Skin epidermis (tissue), 12 donors: ENCODE measurements at regions not wholly inside any gene's neighbourhood (a gene's known extent, or its start where the extent isn't known, plus 50 kb on each side); places are given as distances from the start of the nearest gene placed in this dataset.

Experiments
- H3K27ac ChIP-seq, 21 experiments: fragments of 200-600 bp; sonication (generic) in 11 of 21; one replicate each; pipeline ENCODE4 v1.5.0; 2020; ENCODE audit warnings: mild to moderate bottlenecking in 3 of 21, inconsistent platforms in 2 of 21, moderate library complexity in 2 of 21
- H3K4me3 ChIP-seq, 7 experiments: fragments of 200-600 bp; sonication (generic) in 2 of 7; one replicate each; pipeline ENCODE4 v1.5.0; 2020; ENCODE audit warnings: inconsistent platforms in 2 of 7, mild to moderate bottlenecking in 2 of 7, moderate library complexity in 1 of 7

GRCh38 chr2:65688141-65688886 lies 255.9 kb upstream of the SPRED2 start:
- no peak overlapping the region for H3K27ac ChIP-seq
- H3K4me3 ChIP-seq = no peak overlapping the region

DNA sequence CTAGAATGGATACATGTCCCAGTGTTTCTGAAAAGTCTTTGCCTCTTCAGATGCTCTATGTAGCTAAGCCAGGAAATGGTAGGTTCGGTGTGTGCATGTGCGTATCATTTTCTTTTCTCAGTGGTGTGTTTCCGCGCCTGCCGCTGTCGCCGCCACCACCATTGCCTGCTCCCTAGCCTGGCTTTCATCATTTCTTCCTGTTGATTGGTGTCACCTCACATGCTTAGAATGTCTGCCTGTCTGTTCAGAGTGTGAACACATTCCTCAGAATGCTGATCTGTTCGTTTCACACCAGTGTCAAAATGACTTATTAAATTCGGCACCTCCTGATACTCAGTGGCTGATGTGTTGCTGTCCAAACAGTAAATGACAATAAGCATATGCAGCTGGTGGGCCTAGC lies 255.2 kb upstream of the SPRED2 start:
- Histone ChIP-seq H3K4me3 (no peak overlapping the region), H3K27ac (no peak overlapping the region)

DNA sequence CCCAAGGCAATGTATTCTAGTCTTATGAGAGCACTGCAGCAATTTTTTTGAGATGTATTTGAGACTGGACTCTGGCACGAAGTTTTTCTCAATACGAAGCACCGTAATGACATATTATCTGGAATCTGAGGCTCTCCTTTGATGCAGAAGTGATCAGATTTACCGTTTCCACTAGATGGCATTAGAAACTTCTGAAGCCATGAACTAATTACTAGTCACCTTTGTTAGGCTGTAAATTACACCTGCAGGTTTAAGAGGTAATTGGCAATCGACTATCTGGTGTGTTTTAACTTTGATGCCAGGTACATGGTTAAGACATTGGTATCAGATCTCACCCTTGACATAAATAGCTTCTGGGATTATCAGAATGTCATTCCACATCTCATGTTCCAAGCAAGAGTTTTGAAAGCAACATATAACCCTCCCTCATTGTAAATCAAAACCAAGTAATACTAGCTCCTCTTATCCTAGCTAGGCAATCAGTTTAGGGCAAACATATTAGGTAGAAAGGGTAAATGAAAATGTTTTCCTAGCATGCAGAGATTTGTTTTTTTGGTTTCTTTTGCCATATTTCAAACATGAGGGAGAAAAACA lies 254.6 kb upstream of the SPRED2 start:
- Histone ChIP-seq H3K4me3 (no peak overlapping the region), H3K27ac (no peak overlapping the region)

GRCh38 chr2:65681503-65681902 lies 249.1 kb upstream of the SPRED2 start:
- Histone ChIP-seq H3K4me3 (no peak overlapping the region), H3K27ac (no peak overlapping the region)

GRCh38 chr2:65678779-65679391 lies 246.5 kb upstream of the SPRED2 start:
- H3K4me3 ChIP-seq = no peak overlapping the region
- no peak overlapping the region for H3K27ac ChIP-seq

- H3K4me3 ChIP-seq = no peak overlapping the region
- H3K27ac ChIP-seq = no peak overlapping the region
Measured at GRCh38 chr2:65675350-65675749, 243.0 kb upstream of the SPRED2 start.

DNA sequence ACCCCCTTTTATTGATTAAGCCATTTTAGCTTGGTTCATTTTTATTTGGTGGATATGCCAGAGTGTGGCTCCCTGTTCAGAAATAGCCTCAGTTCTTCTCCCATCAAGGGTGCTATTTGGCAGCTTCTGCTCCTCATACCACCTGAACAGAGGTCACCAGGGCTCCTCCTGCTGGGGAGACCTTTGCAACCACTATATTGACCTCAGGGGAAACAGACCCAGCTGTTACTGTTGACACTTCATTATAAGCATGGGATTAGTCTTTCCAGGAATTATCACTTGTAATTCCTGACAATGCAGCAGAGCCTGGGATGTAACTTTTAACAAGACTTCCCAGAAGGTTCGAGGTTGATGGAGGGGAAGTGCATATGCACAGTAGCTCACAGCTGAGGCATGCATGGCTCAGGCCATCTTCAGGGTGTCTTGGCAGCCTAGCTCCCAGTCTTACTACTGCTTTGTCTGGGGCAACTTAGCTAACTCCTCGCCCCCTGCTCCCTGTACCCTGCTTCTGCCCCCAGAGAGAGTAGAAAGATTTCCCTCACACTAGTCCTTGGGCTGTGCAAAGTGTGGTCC lies 239.4 kb upstream of the SPRED2 start:
- Histone ChIP-seq H3K27ac (no peak overlapping the region), H3K4me3 (no peak overlapping the region)

DNA sequence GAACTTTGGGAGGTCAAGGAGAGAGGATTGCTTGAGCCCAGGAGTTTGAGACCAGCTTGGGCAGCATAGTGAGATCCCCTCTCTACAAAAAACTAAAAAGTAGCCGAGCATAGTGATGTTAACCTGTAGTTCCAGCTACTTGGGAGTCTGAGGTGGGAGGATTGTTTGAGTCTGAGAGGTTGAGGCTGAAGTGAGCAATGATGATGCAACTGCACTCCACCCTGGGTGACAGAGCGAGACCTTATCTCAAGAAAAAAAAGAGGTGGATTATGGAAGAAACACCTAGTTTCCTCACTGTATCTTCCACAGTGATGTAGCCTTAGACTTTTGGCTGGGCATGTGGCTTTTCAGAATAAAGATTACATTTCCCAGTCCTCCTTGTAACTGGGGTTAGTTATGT lies 237.2 kb upstream of the SPRED2 start:
- Histone ChIP-seq H3K4me3 (no peak overlapping the region), H3K27ac (no peak overlapping the region)

DNA sequence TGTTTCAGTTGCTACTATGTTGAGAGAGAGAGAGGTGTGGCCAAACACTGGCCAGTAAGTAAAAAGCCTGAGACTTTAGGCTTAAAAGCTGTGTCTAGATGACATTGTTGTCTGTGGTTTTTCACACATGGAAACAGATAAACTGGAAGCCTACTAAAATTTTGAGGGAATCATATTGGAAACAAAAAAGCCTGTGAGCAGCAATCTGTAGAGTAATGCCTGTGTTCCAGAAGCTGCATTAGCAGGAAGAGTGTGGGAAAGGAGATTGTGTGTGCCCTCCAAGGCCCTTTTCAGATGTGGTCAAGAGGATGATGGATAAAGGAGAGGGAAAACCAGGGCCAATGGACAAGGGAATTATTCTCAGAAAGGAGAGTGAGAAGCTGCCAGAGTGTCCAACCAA lies 236.3 kb upstream of the SPRED2 start:
- Histone ChIP-seq H3K27ac (no peak overlapping the region), H3K4me3 (no peak overlapping the region)

GRCh38 chr2:65666156-65666725 lies 233.8 kb upstream of the SPRED2 start:
- Histone ChIP-seq H3K4me3 (no peak overlapping the region), H3K27ac (no peak overlapping the region)

DNA sequence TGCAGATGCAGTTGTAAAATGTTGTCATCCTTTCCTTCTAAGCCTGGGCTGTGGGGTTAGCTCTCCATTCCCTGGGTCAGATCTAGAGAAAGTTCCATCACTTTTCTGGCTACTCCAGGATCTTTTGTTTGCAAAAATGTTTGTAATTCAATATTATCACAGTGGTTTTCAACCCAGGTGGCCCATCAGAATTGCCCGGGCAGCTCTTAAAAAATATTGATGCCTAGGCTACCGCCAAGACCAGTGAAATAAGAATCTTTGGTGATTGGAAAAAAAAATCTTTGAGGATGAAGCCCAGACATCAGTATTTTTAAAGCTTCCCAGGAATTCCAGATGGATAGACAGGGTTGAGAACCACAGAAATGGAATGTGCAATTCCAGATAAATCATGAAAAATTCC lies 232.5 kb upstream of the SPRED2 start:
- Histone ChIP-seq H3K27ac (no peak overlapping the region), H3K4me3 (no peak overlapping the region)

DNA sequence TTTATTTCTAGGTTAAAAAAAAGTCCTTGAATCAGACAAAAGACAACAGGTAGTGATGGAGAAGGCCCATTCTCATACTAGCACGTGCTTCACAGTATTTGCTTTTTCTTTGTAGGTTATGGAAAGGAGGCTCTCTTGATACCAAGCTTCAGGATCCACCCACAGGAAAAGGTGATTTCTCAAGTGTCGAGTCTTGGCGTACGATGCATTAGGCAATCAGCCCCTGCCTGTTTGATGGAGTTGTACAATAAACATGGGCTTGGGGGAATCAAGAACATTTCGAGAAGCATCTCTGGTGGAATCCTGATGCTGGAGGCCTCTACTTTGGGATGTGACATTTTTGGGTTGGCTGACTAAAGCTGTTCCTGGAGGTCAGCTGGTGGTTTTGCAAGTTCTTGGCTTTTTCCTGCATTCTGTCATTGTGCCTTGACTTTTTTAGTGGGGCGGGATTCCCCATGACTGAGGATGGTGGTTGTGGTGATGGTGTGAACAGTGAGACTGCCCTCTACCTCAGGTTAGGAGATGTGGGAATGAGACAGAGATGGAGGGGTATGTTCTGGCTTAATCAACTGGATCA lies 231.5 kb upstream of the SPRED2 start:
- no peak overlapping the region for H3K4me3 ChIP-seq
- H3K27ac ChIP-seq = no peak overlapping the region

DNA sequence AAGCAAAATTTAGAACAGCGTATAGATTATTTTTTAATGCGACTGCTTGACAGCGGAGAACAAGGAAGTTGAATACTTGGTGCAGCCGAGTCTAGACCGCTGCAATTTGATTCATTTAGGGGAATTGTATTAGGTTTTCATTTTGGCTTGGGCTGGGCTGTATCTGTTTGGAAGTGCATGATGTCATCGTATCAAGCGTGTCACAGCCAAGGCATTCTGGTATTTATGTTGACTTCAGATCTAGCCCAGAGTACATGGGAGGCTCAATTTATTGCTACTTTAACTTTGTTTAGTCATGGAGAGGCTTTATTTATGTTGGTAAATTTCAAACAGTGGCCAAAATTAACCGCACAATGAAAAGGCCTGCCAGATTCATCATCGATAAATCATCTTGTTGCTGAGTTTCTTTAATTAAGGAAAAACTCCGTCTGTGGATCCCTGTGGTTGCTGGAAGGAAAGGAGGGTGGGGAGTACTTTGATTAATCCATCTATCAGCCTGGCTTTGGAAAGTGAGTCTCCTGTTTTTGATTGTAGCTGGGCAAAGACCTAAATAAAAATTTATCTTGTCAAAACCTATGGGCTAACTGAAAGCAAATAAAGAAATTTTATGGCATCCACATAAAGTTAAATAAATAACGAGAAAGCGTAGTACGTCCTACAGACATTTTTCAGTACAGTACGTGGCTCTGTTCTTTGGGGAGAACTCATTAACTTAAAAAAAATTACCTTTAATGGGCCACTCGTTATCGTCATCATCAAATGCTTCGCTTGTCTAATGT lies 230.4 kb upstream of the SPRED2 start:
- Histone ChIP-seq H3K27ac (no peak overlapping the region), H3K4me3 (no peak overlapping the region)

DNA sequence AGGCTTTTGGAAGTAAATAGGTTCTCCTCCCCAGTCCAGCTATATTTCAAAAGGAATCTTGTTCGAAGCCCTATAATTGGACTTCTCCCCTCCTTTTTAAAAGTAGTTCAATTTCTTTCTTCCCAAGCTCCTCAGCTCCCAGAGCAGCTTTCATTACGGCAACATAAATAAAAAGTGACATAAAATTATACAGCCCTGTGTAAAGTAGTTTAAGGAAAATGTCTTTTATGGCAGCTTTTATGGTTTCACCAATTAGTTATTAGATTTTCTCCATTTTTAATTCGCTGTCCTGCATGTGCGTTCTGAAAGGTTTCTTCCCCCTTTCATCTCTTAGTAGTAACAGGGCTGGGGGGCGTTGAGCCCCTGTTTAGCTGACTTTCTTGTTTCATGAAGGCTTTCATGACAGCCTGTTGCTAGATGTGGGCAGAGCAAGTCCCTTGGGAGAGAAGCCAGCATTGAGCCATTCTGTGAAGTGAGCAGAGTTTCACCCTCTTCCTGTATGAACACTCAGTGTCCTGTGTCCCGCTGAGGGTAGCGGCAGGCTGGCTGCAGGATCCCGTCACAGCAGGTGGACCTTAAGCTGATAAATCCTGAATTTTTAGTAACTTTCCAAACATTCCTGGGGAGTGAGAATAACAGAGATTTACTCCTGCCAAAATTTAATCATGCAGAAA lies 229.7 kb upstream of the SPRED2 start:
- no peak overlapping the region for H3K4me3 ChIP-seq
- H3K27ac ChIP-seq = no peak overlapping the region

DNA sequence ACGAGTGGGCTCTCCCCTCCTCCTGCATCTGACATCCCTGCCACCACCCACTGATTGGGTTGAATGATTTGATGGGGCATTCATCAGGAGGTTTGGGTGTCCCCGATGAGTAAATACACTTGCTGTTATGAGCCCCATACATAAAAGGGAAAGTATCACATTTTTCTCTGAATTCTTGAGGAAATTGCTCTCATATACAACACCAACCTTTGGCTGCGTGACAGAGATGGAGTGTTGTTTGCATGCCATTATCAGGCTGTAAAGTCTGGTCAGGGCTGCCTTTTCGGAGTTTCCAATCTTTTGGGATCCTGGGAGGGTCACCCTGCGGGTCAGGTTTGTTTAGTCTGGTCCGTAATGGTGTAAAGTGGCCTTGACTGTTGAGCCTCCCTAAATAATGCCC lies 227.9 kb upstream of the SPRED2 start:
- Histone ChIP-seq H3K27ac (no peak overlapping the region), H3K4me3 (no peak overlapping the region)

DNA sequence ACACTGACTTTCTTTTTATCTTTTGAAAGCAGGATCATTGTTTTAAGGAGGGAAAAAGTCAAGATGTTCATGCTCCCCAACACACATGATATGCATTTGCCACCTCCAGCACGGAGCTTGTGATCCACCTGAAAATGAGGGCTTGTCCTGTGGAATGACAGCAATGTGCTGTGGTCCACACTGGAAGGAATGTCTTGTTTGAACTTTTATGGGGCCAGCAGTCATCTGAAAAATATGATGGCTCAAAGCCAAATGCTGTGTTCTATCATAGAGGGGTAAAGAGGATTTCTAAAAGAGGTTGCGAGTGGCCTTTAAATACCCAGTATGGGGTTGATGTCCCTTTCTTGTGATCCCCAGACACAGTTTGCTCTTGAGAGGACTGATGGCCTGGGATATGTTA lies 226.5 kb upstream of the SPRED2 start:
- Histone ChIP-seq H3K4me3 (no peak overlapping the region), H3K27ac (no peak overlapping the region)

GRCh38 chr2:65658266-65658665 lies 225.9 kb upstream of the SPRED2 start:
- H3K27ac ChIP-seq = no peak overlapping the region
- no peak overlapping the region for H3K4me3 ChIP-seq

DNA sequence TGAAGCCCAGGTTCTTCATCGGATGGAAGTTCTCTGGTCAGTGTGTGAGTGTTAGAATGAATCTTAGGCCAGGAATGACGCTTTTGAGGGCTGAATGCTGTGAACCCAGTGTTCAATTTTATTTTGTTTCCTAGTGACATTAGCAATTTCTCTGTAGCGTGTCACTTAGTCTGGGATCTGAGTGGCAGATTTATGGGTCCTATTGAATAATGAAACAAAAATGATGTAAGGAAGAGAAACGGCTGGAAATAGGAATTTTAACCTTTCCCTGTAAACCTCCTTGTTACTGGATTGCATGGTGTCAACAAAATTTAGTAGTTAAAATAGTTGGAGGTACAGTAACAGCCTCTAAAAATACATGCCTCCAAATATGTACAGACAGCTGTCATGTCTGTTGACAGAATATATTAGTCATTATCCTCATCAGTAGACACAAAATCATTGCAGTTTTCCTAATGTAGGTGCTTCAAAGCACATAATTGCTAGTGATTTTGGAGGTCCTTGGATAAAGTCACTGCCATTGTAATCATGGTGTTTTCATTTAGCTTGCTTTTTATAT lies 223.8 kb upstream of the SPRED2 start:
- H3K27ac ChIP-seq = no peak overlapping the region
- H3K4me3 ChIP-seq = no peak overlapping the region

DNA sequence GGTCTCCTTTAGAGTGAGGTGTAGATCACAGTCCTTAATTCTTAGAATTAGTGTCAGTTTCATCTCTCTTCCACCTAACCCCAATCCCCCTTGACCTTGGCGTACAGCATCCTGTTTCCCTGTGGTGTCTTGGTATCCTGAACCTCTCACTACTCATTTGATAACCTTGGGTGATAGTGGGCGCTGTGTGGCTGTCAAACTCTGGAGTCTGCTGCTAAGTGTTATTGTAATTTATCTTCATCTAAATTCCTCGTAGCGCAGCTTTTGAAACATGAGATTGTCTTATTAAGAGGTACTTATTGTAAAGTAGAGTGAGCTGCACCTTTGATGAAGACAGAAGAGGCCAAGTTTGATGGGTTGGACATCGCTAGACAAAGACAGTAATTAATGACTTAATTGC lies 222.6 kb upstream of the SPRED2 start:
- H3K27ac ChIP-seq = no peak overlapping the region
- no peak overlapping the region for H3K4me3 ChIP-seq
